KMS-11 (cell line): ENCODE measurements at regions not wholly inside any gene's neighbourhood (a gene's known extent, or its start where the extent isn't known, plus 50 kb on each side); places are given as distances from the start of the nearest gene placed in this dataset.

Source experiments
- H2AFZ ChIP-seq: fragments of 200-600 bp; sonication (generic); 2 replicates; pipeline ENCODE4 v1.6.1; 2016; ENCODE audit warnings: antibody characterized with exemption, mixed run types, low read depth
- H3K27ac ChIP-seq: fragments of 200-600 bp; sonication (generic); 2 replicates; pipeline ENCODE4 v1.6.1; 2016; ENCODE audit warnings: mild to moderate bottlenecking, mixed run types
- H3K27me3 ChIP-seq: fragments of 200-600 bp; sonication (generic); 2 replicates; pipeline ENCODE4 v1.6.1; 2017; ENCODE audit warnings: mild to moderate bottlenecking, low read depth, mixed run types, moderate library complexity; ENCODE audit not compliant: insufficient read depth
- H3K36me3 ChIP-seq: fragments of 200-600 bp; sonication (generic); 2 replicates; pipeline ENCODE4 v1.6.1; 2017; ENCODE audit warnings: mild to moderate bottlenecking, mixed run types; ENCODE audit not compliant: insufficient read depth
- H3K4me1 ChIP-seq: fragments of 200-600 bp; sonication (generic); 2 replicates; pipeline ENCODE4 v1.6.1; 2016; ENCODE audit warnings: mild to moderate bottlenecking, low read depth, mixed run types; ENCODE audit not compliant: poor library complexity, severe bottlenecking
- H3K4me2 ChIP-seq: fragments of 200-600 bp; sonication (generic); 2 replicates; pipeline ENCODE4 v1.7.0; 2016; ENCODE audit warnings: mild to moderate bottlenecking, mixed run types
- H3K4me3 ChIP-seq: fragments of 200-600 bp; sonication (generic); IDR thresholded peaks from 2 replicates; pipeline ENCODE4 v1.6.1; 2017; ENCODE audit warnings: low read depth, low read length, mixed read lengths; ENCODE audit not compliant: insufficient read depth
- H3K79me2 ChIP-seq: fragments of 200-600 bp; sonication (generic); 2 replicates; pipeline ENCODE4 v1.6.1; 2016; ENCODE audit warnings: low read depth, mixed run types; ENCODE audit not compliant: insufficient read depth
- H3K9ac ChIP-seq: fragments of 200-600 bp; sonication (generic); 2 replicates; pipeline ENCODE4 v1.6.1; 2016; ENCODE audit warnings: mild to moderate bottlenecking, mixed run types
- H4K20me1 ChIP-seq: fragments of 200-600 bp; sonication (generic); 2 replicates; pipeline ENCODE4 v1.6.1; 2016; ENCODE audit warnings: mild to moderate bottlenecking, mixed run types; ENCODE audit not compliant: insufficient read depth
- TF ChIP-seq, protein P1 (sequence below): fragments of 200-600 bp; sonication (generic); conservative IDR thresholded peaks from 2 replicates; pipeline ENCODE4 v1.6.1; 2017; ENCODE audit warnings: low read depth, mild to moderate bottlenecking, antibody characterized with exemption, low read length, moderate library complexity, mixed read lengths

- Histone ChIP-seq H3K4me3 (no peak overlapping the region), H3K27me3 (no peaks in the 10 kb centered on the region), H3K9ac (no peak overlapping the region), H2AFZ (no peak overlapping the region), H4K20me1 (no peaks in the 10 kb centered on the region), H3K79me2 (no peaks in the 10 kb centered on the region), H3K36me3 (no peaks in the 10 kb centered on the region), H3K4me1 (no peaks in the 10 kb centered on the region), H3K27ac (no peak overlapping the region), H3K4me2 (no peak overlapping the region)
- TF ChIP-seq, protein P1, sequence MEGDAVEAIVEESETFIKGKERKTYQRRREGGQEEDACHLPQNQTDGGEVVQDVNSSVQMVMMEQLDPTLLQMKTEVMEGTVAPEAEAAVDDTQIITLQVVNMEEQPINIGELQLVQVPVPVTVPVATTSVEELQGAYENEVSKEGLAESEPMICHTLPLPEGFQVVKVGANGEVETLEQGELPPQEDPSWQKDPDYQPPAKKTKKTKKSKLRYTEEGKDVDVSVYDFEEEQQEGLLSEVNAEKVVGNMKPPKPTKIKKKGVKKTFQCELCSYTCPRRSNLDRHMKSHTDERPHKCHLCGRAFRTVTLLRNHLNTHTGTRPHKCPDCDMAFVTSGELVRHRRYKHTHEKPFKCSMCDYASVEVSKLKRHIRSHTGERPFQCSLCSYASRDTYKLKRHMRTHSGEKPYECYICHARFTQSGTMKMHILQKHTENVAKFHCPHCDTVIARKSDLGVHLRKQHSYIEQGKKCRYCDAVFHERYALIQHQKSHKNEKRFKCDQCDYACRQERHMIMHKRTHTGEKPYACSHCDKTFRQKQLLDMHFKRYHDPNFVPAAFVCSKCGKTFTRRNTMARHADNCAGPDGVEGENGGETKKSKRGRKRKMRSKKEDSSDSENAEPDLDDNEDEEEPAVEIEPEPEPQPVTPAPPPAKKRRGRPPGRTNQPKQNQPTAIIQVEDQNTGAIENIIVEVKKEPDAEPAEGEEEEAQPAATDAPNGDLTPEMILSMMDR, result no peak
Measured at GRCh38 chr14:51585055-51585454, 66.7 kb upstream of the FRMD6 start.

GRCh38 chr14:51592836-51593235, 58.9 kb upstream of the FRMD6 start:
- no peaks in the 10 kb centered on the region for H3K79me2 ChIP-seq
- no peaks in the 10 kb centered on the region for H3K27me3 ChIP-seq
- no peak overlapping the region for H3K4me3 ChIP-seq
- peaks cover 11% of the 10 kb centered on the region for H3K4me1 ChIP-seq
- H3K36me3 ChIP-seq, result no peaks in the 10 kb centered on the region
- no peak overlapping the region for H3K27ac ChIP-seq
- TF ChIP-seq, protein P1, result no peak
- H2AFZ ChIP-seq, result no peak overlapping the region
- H3K9ac ChIP-seq, result no peak overlapping the region
- H4K20me1 ChIP-seq, result no peaks in the 10 kb centered on the region
- H3K4me2 ChIP-seq, result no peak overlapping the region

GRCh38 chr14:51593397-51593796, 58.3 kb upstream of the FRMD6 start:
- H3K4me3 ChIP-seq, result no peak overlapping the region
- no peaks in the 10 kb centered on the region for H3K27me3 ChIP-seq
- H2AFZ ChIP-seq, result no peak overlapping the region
- H3K79me2 ChIP-seq, result no peaks in the 10 kb centered on the region
- TF ChIP-seq, protein P1, result no peak
- no peak overlapping the region for H3K9ac ChIP-seq
- H3K4me2 ChIP-seq, result no peak overlapping the region
- peaks cover 11% of the 10 kb centered on the region for H3K4me1 ChIP-seq
- H3K36me3 ChIP-seq, result no peaks in the 10 kb centered on the region
- H4K20me1 ChIP-seq, result no peaks in the 10 kb centered on the region
- H3K27ac ChIP-seq, result no peak overlapping the region

DNA sequence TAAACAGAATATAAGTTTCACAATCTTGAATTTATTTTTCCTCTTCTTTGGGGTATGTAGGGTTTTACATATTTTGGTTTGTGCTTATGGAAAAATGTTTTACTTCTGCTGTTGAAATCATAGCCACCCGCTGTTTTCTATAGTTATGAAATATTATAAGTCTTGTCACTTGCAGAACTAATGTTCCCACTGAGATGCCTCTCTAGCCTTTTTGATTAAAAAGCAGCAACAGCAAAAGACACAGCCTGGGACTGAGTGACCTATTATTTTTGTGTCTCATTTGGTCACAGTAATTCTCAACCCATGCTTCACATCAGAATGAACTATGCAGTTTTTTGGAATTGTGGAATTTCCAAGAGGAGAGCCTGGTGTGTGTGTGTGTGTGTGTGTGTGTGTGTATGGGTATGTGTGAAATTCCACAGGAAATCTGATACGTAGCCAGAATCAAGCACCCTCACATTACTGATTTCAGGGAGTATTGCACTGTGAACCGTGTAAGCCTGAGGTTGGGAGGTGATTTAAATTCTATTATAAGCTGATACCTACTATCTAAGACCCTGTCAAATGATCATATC, 55.7 kb upstream of the FRMD6 start:
- TF ChIP-seq, protein P1, result no peak
- Histone ChIP-seq H3K4me2 (no peak overlapping the region), H3K27me3 (no peaks in the 10 kb centered on the region), H3K9ac (no peak overlapping the region), H3K4me1 (peaks cover 11% of the 10 kb centered on the region), H3K4me3 (no peak overlapping the region), H2AFZ (no peak overlapping the region), H3K79me2 (no peaks in the 10 kb centered on the region), H3K36me3 (no peaks in the 10 kb centered on the region), H3K27ac (no peak overlapping the region), H4K20me1 (no peaks in the 10 kb centered on the region)
